ENCODE measurements at regions not wholly inside any gene's neighbourhood (a gene's known extent, or its start where the extent isn't known, plus 50 kb on each side); places are given as distances from the start of the nearest gene placed in this dataset.

DNA sequence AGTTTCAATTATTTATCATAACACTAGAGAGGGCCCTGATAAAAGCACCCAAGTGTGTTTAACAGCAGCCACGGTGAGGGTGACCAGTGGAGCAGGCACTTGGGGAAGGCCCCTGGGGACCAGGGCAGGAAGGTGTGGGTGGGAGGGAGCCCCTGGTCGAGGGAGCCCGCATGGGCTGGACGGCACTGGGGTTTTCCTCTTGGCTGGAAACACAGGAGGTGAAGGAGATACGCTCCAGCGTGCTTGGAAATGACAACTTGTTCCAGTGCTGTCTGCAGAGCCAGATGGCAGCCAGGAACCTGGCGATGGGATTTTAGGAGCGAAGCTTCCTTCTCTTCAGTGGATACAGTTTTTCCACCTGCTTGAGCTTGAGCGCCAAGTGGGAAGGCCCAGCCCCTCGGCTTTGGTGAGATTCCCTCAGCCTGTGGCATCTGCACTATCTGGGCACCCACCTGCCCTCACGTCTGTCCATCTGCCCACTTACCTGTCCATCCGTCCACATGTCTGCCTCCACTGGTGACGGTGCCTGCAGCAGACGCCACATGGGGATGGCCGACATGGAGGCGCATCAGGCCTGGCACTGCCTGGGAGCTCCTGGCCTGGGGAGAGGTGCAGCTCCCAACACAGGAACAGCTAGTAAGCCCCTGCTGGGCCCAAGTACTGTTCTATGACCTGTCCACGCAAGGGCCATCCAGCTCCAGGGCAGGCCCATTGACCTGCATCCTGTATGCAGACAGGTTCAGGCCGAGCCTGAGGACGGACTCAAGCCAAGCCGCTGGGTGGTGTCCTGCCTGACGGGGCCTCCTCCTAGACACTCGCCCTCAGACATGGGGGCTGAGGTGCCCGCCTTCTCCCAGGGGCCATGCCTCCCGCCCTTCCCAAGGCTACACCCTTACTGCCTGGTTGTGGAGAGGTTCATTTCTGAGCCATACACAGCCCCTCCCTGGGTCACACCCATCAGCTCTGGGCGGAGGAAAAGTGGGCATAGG is 192.2 kb upstream of the C14orf180 start:
- no peak overlapping the region for H3K4me3 ChIP-seq (ENCODE audit: low read depth, low read length)
- TF ChIP-seq, protein P1, sequence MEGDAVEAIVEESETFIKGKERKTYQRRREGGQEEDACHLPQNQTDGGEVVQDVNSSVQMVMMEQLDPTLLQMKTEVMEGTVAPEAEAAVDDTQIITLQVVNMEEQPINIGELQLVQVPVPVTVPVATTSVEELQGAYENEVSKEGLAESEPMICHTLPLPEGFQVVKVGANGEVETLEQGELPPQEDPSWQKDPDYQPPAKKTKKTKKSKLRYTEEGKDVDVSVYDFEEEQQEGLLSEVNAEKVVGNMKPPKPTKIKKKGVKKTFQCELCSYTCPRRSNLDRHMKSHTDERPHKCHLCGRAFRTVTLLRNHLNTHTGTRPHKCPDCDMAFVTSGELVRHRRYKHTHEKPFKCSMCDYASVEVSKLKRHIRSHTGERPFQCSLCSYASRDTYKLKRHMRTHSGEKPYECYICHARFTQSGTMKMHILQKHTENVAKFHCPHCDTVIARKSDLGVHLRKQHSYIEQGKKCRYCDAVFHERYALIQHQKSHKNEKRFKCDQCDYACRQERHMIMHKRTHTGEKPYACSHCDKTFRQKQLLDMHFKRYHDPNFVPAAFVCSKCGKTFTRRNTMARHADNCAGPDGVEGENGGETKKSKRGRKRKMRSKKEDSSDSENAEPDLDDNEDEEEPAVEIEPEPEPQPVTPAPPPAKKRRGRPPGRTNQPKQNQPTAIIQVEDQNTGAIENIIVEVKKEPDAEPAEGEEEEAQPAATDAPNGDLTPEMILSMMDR (IDR thresholded peaks at IDR 0.05; ENCODE audit: borderline replicate concordance, insufficient read depth, low read depth, low read length): no peak

DNA sequence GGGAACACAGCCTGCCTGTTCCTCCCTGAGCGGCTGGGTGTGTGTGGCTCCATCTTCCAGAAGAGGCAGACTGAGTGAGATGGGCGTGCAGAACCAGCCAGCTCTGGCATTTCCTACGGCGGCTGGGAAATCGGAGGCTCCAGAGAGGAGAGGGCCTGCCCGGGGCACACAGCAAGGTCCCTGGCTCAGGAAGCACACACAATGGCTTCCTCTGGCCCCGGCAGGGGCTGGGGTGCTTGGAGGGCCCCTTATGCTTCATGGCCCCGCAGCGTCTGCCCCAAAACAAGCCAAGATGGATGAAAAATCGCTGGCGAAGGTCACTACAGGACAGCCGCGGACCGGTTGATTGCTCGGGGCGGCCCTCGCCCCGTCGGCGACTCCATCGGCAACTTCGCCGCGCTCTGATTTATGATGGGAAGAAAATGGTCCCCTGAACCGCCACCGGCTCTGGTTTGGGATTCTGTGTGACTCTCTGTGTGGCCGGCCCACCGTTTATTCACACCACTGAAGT is 191.5 kb upstream of the C14orf180 start:
- TF ChIP-seq, protein P1 (IDR thresholded peaks at IDR 0.05; ENCODE audit: borderline replicate concordance, insufficient read depth, low read depth, low read length): no peak
- no peak overlapping the region for H3K4me3 ChIP-seq (ENCODE audit: low read depth, low read length)

DNA sequence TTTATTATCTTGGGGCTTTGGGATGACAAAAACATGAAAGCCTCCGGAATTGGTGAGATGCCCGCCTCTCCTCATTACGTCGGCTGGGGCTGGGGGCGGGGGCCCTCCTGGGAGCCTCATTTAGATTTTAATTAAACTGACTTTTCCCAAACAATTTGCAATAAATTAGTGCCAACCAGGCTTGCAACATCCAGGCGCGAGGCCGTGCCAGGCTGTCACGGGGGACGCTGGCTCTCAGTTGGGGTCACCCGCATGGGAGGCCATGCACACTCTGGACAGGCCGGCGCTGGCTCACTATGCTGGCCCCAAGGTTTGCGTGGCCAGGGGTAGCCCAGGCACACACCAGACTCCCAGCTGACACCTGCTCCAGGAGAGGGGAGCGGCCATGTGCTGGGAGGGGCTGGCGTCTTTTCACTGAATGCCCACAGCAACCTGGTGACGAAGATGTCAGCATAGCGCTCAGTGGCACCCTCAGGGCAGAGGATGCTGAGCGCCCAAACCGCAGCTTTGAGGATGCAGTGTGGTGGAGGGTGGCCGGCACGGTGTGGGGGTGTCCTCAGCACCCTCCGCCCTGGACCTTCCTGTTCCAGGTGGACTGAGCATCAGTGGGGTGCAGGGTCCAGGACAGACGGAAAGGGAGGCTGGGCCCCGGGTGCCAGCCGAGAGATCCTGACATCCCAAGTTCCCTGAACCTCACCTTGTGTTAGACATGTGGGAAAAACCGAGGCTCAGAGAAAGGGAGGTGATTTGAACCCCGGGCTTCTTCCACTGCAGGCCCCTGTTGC is 190.8 kb upstream of the C14orf180 start:
- TF ChIP-seq, protein P1 (IDR thresholded peaks at IDR 0.05; ENCODE audit: borderline replicate concordance, insufficient read depth, low read depth, low read length): no peak
- H3K4me3 ChIP-seq (ENCODE audit: low read depth, low read length): no peak overlapping the region

DNA sequence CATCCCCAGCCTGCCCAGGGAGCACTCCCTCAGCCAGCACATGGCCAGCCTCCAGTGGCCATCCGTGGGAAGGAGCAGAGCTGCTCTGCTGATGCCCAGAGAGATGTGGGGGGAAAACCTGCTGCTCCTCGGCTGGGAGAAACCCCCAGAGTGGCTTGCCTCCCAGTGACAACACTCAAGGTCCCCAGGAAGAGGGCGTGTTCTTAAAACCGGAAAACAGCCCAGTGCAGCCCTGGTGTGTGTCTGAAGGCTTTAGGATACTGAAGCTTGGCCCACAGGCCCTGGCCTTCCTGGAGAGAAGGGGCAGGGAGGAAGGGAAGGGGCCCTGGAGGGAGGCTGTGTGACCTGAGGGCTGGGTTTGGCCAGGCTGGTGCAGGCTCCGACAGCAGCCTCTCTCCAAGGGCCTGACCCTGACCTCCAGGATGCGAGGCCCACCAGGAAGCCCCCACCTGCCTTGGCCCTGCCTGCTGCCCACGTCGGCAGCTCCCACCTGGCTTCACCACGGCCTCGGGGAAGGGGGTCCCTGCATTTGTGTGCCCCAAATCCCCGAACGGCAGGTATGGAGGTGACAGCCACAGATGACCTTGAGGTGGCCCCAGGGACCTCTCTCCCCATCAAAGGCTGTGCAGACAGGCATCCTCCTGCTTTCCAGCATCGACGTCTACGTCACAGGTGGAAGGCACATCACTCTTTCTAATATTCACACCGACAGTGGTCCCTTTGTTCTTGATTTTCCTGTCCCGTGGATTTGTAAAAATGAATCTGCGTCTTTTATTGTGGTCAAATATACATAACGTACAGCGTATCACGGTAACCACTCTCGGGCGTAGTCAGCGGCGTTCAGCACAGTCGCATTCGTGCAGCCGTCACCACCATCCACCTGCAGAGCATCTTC is 190.0 kb upstream of the C14orf180 start:
- H3K4me3 ChIP-seq (ENCODE audit: low read depth, low read length): no peak overlapping the region

DNA sequence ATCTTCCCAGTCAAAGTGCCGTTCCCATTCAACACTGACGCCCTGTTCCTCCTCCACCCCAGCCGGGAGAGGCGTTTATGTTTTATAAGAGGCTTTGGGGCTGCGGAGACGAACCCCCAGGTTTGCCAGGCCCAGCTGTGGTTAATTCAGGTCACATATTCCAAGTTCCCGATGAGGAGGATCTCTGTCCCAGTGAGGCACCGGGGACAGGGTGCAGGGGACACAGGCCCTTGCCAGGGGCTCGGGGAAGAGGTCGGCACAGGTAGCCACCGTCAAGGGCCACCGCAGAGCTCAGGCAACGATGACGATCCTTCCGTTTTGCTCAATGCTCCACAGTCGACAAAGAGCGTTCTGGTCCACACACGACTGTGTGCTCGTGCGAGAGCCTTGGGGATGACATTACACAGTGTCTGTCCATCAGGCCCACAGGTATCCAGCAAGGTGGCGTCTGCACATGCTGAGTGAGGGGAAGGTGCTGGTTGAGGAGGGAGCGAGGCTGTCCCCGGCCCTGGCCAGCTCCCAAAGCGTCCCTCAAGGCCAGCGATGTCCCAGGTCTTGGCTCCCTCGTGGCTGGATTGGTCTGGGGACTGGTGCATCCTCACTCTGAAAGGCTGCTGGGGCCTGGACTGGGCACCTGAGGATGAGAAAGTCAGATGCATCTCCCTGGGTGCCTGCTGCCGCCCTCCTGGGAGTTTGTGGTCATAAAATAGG is 189.2 kb upstream of the C14orf180 start:
- H3K4me3 ChIP-seq (ENCODE audit: low read depth, low read length): no peak overlapping the region
- TF ChIP-seq, protein P1 (IDR thresholded peaks at IDR 0.05; ENCODE audit: borderline replicate concordance, insufficient read depth, low read depth, low read length): no peak

More for the DNA sequence above, 190.0 kb upstream of the C14orf180 start:
- TF ChIP-seq, protein P1 (IDR thresholded peaks at IDR 0.05; ENCODE audit: borderline replicate concordance, insufficient read depth, low read depth, low read length): no peak

All from GM12875 (cell line).